SU-DHL-6 (cell line): ENCODE measurements at regions not wholly inside any gene's neighbourhood (a gene's known extent, or its start where the extent isn't known, plus 50 kb on each side); places are given as distances from the start of the nearest gene placed in this dataset.

Experiments
- EZH2phosphoT487 ChIP-seq: fragments of 200-600 bp; sonication (generic), shearing (Covaris generic); conservative IDR thresholded peaks from 2 replicates; pipeline ENCODE4 v1.6.1; 2018; ENCODE audit warnings: mild to moderate bottlenecking, antibody characterized with exemption, low read length, moderate library complexity, mixed read lengths
- TF ChIP-seq, protein P1 (sequence below): fragments of 200-600 bp; sonication (generic); IDR thresholded peaks from one replicate; pipeline ENCODE4 v1.5.1; 2017; ENCODE audit warnings: antibody characterized with exemption, mild to moderate bottlenecking, low read length, moderate library complexity; ENCODE audit not compliant: insufficient read depth, poor library complexity, severe bottlenecking

DNA sequence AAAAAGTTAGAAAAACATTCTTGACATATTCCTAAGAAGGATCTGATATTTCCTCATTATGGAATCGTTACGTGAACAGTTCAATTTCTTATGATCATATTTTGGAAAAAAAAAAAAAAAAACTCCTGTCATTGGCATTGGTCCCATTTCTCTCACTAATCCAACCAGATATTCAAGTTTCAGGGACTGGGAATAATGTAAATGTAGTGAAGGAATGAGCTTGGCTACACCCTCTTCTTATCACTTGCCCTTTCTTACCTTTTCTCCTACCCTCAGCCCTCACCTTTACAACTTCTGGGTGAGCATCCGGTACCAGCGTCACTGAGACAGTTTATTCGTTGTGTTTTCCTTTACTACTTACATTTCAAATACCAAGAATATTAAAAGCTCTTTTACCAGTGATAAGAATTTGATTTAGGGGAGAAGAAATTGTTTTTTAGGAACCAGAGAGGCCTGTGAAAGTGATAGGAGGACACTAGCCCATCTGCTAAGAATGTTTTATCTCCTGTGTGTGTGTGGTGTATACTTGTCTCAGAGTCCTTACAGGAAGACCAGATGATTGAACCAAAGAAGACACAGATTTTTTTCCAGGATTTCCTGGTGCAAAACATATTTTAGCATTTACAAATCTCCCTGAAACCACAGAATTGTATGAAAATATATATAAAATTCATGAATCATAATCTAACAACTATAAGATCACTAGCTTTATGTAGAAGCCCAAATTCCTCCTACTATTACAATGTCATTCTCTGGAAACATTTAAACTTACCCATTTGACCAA is 946.7 kb downstream of the ZPLD1 start:
- TF ChIP-seq, protein P1, sequence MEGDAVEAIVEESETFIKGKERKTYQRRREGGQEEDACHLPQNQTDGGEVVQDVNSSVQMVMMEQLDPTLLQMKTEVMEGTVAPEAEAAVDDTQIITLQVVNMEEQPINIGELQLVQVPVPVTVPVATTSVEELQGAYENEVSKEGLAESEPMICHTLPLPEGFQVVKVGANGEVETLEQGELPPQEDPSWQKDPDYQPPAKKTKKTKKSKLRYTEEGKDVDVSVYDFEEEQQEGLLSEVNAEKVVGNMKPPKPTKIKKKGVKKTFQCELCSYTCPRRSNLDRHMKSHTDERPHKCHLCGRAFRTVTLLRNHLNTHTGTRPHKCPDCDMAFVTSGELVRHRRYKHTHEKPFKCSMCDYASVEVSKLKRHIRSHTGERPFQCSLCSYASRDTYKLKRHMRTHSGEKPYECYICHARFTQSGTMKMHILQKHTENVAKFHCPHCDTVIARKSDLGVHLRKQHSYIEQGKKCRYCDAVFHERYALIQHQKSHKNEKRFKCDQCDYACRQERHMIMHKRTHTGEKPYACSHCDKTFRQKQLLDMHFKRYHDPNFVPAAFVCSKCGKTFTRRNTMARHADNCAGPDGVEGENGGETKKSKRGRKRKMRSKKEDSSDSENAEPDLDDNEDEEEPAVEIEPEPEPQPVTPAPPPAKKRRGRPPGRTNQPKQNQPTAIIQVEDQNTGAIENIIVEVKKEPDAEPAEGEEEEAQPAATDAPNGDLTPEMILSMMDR, result no peak
- TF ChIP-seq EZH2phosphoT487, result no peak
